Prostate gland (tissue), 2 donors: ENCODE measurements at regions not wholly inside any gene's neighbourhood (a gene's known extent, or its start where the extent isn't known, plus 50 kb on each side); places are given as distances from the start of the nearest gene placed in this dataset.

Source experiments
- DNase-seq: peaks from one replicate; pipeline ENCODE4 v3.0.0-alpha.2; 2019; ENCODE audit warnings: low spot score
- H3K27ac ChIP-seq, 2 donors: fragments of 200-600 bp; sonication (generic); 2 replicates each; pipeline ENCODE4 v1.5.1; 2017 to 2019
- H3K27me3 ChIP-seq: fragments of 200-600 bp; sonication (generic); replicated peaks from 2 replicates; pipeline ENCODE4 v1.5.1; 2019; ENCODE audit not compliant: insufficient read depth
- H3K36me3 ChIP-seq, 2 donors: fragments of 200-600 bp; sonication (generic); 1 replicate in 1 of 2; 2 replicates in 1 of 2; pipeline versions ENCODE4 v1.5.1 to v1.8.1; 2017 to 2019
- H3K4me1 ChIP-seq: fragments of 200-600 bp; sonication (generic); replicated peaks from 2 replicates; pipeline ENCODE4 v1.5.1; 2019
- H3K4me3 ChIP-seq, 2 donors: fragments of 200-600 bp; sonication (generic); 2 replicates each; pipeline ENCODE4 v1.5.1; 2017 to 2019
- H3K9me3 ChIP-seq: fragments of 200-600 bp; sonication (generic); 2 replicates; pipeline ENCODE4 v1.5.1; 2017
- POLR2A ChIP-seq: fragments of 450-650 bp; IDR thresholded peaks from one replicate; pipeline ENCODE4 v1.6.1; 2016; ENCODE audit warnings: antibody characterized with exemption, mild to moderate bottlenecking
- POLR2AphosphoS5 ChIP-seq: sonication (generic); formaldehyde crosslinking; IDR thresholded peaks from one replicate; pipeline ENCODE4 v1.6.1; 2017; ENCODE audit warnings: antibody characterized with exemption
- WGBS: methylation state at CpG from one replicate; pipeline ENCODE4 v1.1.5; 2018; 5-methylcytosine and 5-hydroxymethylcytosine counted together
- intact Hi-C: fragments of 100-400 bp; cut with DNase I; formaldehyde crosslinking; loops from one replicate; pipeline ENCODE4 v1.14.2; 2022
- TF ChIP-seq, protein P1 (sequence below), 4 experiments: fragments of 200-600 bp in 2 of 4; fragments of 450-650 bp in 2 of 4; sonication (generic) in 2 of 4; IDR thresholded peaks; 1 replicate in 3 of 4; 2 replicates in 1 of 4; pipeline ENCODE4 v1.5.1; 2016 to 2019; ENCODE audit warnings: antibody characterized with exemption in 4 of 4, mild to moderate bottlenecking in 2 of 4, moderate library complexity in 2 of 4

DNA sequence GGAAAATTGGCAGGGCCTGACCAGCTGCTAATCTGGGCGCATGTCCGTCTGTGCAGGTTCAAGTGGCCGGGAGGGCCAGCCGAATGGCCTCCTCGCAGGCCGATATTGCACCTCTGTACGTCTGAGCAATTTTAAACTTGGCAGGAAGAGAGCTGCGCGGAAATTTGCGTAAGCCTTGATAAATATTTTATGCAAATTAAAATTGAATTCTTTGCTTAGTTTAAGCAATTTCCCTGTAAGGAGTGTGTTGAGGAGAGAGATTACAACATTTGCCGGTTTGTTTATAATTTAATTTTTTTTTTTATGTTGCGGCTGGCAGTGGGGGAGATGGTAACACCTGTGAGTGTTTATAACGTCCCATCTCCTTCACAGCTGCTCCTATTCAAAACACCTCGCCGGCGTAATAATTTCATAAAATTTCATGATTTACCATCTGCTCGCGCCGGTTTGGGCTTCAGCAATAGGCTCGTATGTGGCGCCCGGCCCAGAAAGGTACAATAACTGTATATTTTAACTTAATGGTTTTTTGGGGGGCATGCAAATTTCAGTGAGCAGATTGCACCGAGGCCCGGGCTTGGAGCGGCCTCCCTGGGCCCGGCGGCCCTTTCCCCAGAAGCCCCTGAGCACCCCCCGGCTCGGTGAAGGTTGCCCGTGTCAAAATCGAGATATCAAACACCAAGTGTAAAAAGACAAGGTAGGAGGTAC lies 269.4 kb upstream of the MVB12B start:
- no peaks in the 10 kb centered on the region for H3K27me3 ChIP-seq
- no peak overlapping the region for H3K4me3 ChIP-seq
- intact Hi-C loops = no loop called here
- TF ChIP-seq, protein P1, sequence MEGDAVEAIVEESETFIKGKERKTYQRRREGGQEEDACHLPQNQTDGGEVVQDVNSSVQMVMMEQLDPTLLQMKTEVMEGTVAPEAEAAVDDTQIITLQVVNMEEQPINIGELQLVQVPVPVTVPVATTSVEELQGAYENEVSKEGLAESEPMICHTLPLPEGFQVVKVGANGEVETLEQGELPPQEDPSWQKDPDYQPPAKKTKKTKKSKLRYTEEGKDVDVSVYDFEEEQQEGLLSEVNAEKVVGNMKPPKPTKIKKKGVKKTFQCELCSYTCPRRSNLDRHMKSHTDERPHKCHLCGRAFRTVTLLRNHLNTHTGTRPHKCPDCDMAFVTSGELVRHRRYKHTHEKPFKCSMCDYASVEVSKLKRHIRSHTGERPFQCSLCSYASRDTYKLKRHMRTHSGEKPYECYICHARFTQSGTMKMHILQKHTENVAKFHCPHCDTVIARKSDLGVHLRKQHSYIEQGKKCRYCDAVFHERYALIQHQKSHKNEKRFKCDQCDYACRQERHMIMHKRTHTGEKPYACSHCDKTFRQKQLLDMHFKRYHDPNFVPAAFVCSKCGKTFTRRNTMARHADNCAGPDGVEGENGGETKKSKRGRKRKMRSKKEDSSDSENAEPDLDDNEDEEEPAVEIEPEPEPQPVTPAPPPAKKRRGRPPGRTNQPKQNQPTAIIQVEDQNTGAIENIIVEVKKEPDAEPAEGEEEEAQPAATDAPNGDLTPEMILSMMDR (IDR thresholded peaks at IDR 0.05) = no peak
- TF ChIP-seq POLR2AphosphoS5 (no peak), POLR2A (no peak)
- H3K36me3 ChIP-seq = no peaks in the 10 kb centered on the region
- no peaks in the 10 kb centered on the region for H3K9me3 ChIP-seq
- no peak for DNase-seq
- H3K4me1 ChIP-seq = no peaks in the 10 kb centered on the region
- H3K27ac ChIP-seq = no peak overlapping the region
- 72% methylated on average over 31 of the region's 31 CpGs for WGBS

GRCh38 chr9:126058011-126058531 lies 268.6 kb upstream of the MVB12B start:
- 32% methylated on average over 9 of the region's 9 CpGs for WGBS
- intact Hi-C loops = no loop called here
- TF ChIP-seq POLR2AphosphoS5 (no peak), POLR2A (no peak)
- TF ChIP-seq, protein P1 (IDR thresholded peaks at IDR 0.05) = no peak
- Histone ChIP-seq H3K9me3 (no peaks in the 10 kb centered on the region), H3K4me1 (no peaks in the 10 kb centered on the region), H3K36me3 (no peaks in the 10 kb centered on the region), H3K27ac (no peak overlapping the region), H3K4me3 (no peak overlapping the region), H3K27me3 (no peaks in the 10 kb centered on the region)
- no peak for DNase-seq

DNA sequence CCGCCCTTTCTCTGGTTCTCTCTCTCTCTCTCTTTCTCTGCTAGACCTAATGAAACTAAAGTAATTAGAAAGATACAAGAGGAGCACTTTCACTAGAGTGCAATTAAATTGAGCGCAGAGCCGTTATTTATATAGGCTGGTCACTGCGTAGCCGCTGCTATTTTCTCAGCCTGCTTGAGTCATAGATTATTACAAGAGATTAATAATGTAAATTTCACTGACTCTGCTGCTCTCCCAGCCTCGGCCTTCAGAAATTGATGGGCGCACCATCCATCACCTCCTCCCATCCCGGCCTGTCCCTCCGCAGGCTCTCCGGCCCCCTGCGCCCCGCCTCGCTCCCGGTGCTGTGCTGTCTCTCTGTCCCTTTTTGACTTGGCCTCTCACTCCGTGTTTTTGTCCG lies 268.0 kb upstream of the MVB12B start:
- Histone ChIP-seq H3K27ac (no peak overlapping the region), H3K9me3 (no peaks in the 10 kb centered on the region), H3K4me1 (no peaks in the 10 kb centered on the region), H3K36me3 (no peaks in the 10 kb centered on the region), H3K4me3 (no peak overlapping the region), H3K27me3 (no peaks in the 10 kb centered on the region)
- WGBS = 44% methylated on average over 16 of the region's 16 CpGs
- TF ChIP-seq, protein P1 (IDR thresholded peaks at IDR 0.05) = no peak
- no peak for TF ChIP-seq POLR2AphosphoS5
- no peak for TF ChIP-seq POLR2A
- DNase-seq = no peak
- intact Hi-C loops = no loop called here

DNA sequence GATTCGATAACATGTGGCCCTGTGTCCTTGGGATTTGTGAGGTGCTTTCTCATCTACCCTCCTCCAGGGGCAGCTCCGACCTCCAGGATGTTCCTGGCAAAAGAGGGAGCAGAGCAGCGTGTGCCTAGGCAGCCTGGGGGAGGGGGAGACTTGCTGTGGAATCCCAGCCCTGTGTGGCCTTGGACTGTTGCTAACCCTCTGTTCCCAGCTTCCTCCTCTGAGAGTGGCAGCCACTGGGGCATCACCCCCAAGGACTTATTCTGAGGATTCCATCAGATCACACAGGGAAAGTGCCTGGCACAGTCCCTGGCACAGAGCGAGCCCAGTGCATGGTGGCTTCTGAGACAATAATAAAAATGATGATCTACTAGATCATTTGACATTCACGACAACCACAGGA lies 265.1 kb upstream of the MVB12B start:
- Histone ChIP-seq H3K4me1 (no peaks in the 10 kb centered on the region), H3K36me3 (no peaks in the 10 kb centered on the region), H3K27ac (no peak overlapping the region), H3K9me3 (no peaks in the 10 kb centered on the region), H3K27me3 (peaks cover 2% of the 10 kb centered on the region), H3K4me3 (no peak overlapping the region)
- DNase-seq = no peak
- TF ChIP-seq POLR2AphosphoS5 (no peak), POLR2A (no peak)
- TF ChIP-seq, protein P1 (IDR thresholded peaks at IDR 0.05) = no peak
- intact Hi-C loops = no loop called here
- WGBS = 69% methylated on average over 5 of the region's 5 CpGs
